Cerebellar nuclear complex (tissue), 1 donor: ENCODE measurements at regions not wholly inside any gene's neighbourhood (a gene's known extent, or its start where the extent isn't known, plus 50 kb on each side); places are given as distances from the start of the nearest gene placed in this dataset.
"Not testable (repeated sequence)": the region's sequence is repeated elsewhere in the genome, so short reads cannot be mapped to it uniquely, and the experiment has no call there.

Source experiments
- DNase-seq, 2 experiments: peaks; one replicate each; lab custom pipeline; 2025; lab: John Stamatoyannopoulos, UW

GRCh38 chr7:52586704-52587103 lies 448.7 kb upstream of the POM121L12 start:
- DNase-seq: no peak

- DNase-seq: no peak
Observed at GRCh38 chr7:52584041-52584440, 451.4 kb upstream of the POM121L12 start.

- DNase-seq: not testable (repeated sequence)
Observed at GRCh38 chr7:52573141-52573540, 462.3 kb upstream of the POM121L12 start.

- DNase-seq: no peak
Observed at GRCh38 chr7:52571026-52571425, 464.4 kb upstream of the POM121L12 start.

GRCh38 chr7:52569151-52569550 lies 466.3 kb upstream of the POM121L12 start:
- no peak for DNase-seq

GRCh38 chr7:52565974-52566373 lies 469.5 kb upstream of the POM121L12 start:
- DNase-seq: no peak

- DNase-seq: no peak
Observed at GRCh38 chr7:52555805-52556204, 479.6 kb upstream of the POM121L12 start.

- no peak for DNase-seq
Observed at GRCh38 chr7:52547308-52547910, 488.0 kb upstream of the POM121L12 start.

GRCh38 chr7:52541198-52541765 lies 494.2 kb upstream of the POM121L12 start:
- DNase-seq: not testable (repeated sequence)

- no peak for DNase-seq
Observed at GRCh38 chr7:52540041-52540440, 495.4 kb upstream of the POM121L12 start.

GRCh38 chr7:52539414-52539813 lies 496.0 kb upstream of the POM121L12 start:
- DNase-seq: no peak

GRCh38 chr7:52537051-52537450 lies 498.4 kb upstream of the POM121L12 start:
- no peak for DNase-seq

GRCh38 chr7:52525772-52526341 lies 509.6 kb upstream of the POM121L12 start:
- no peak for DNase-seq

- DNase-seq: no peak
Observed at GRCh38 chr7:52518869-52519268, 516.6 kb upstream of the POM121L12 start.

- DNase-seq: no peak
Observed at GRCh38 chr7:52512656-52513055, 522.8 kb upstream of the POM121L12 start.

GRCh38 chr7:52507546-52508255 lies 527.7 kb upstream of the POM121L12 start:
- DNase-seq: no peak

- DNase-seq: no peak
Observed at GRCh38 chr7:52506325-52506724, 529.1 kb upstream of the POM121L12 start.

- DNase-seq: no peak
Observed at GRCh38 chr7:52504561-52504960, 530.9 kb upstream of the POM121L12 start.

- no peak for DNase-seq
Observed at GRCh38 chr7:52502281-52502680, 533.2 kb upstream of the POM121L12 start.

- no peak for DNase-seq
Observed at GRCh38 chr7:52501696-52502095, 533.7 kb upstream of the POM121L12 start.

- no peak for DNase-seq
Observed at GRCh38 chr7:52500841-52501240, 534.6 kb upstream of the POM121L12 start.

- no peak for DNase-seq
Observed at GRCh38 chr7:52498366-52498765, 537.1 kb upstream of the POM121L12 start.

- DNase-seq: no peak
Observed at GRCh38 chr7:52486267-52486666, 549.2 kb upstream of the POM121L12 start.
